DOHH2 (cell line): ENCODE measurements at regions not wholly inside any gene's neighbourhood (a gene's known extent, or its start where the extent isn't known, plus 50 kb on each side); places are given as distances from the start of the nearest gene placed in this dataset.

Source experiments
- H3F3A ChIP-seq: fragments of 200-600 bp; sonication (generic), shearing (Covaris generic); 2 replicates; pipeline ENCODE4 v1.6.0; 2016; ENCODE audit warnings: antibody characterized with exemption, mild to moderate bottlenecking; ENCODE audit not compliant: control insufficient read depth, insufficient read depth
- H3K27ac ChIP-seq: fragments of 200-600 bp; sonication (generic); 2 replicates; pipeline ENCODE4 v1.5.1; 2014; ENCODE audit warnings: low read depth, mild to moderate bottlenecking, low read length, moderate library complexity
- H3K27me3 ChIP-seq: fragments of 200-600 bp; sonication (generic); 2 replicates; pipeline ENCODE4 v1.6.1; 2014; ENCODE audit warnings: mild to moderate bottlenecking, low read length, mixed read lengths; ENCODE audit not compliant: control insufficient read depth
- H3K36me3 ChIP-seq: fragments of 200-600 bp; sonication (generic); 2 replicates; pipeline ENCODE4 v1.6.1; 2014; ENCODE audit warnings: mild to moderate bottlenecking, low read length, moderate library complexity, mixed read lengths; ENCODE audit not compliant: control insufficient read depth
- H3K4me1 ChIP-seq: fragments of 200-600 bp; sonication (generic); 2 replicates; pipeline ENCODE4 v1.6.1; 2014; ENCODE audit warnings: mild to moderate bottlenecking, low read length, mixed read lengths; ENCODE audit not compliant: control insufficient read depth
- H3K4me2 ChIP-seq: fragments of 200-600 bp; sonication (generic); 2 replicates; pipeline ENCODE4 v1.6.0; 2014; ENCODE audit warnings: mild to moderate bottlenecking, low read length, moderate library complexity
- H3K4me3 ChIP-seq: fragments of 200-600 bp; sonication (generic); 2 replicates; pipeline ENCODE4 v1.5.1; 2014; ENCODE audit warnings: mild to moderate bottlenecking, low read length, mixed read lengths
- H3K79me2 ChIP-seq: fragments of 200-600 bp; sonication (generic); 2 replicates; pipeline ENCODE4 v1.6.1; 2014; ENCODE audit warnings: mild to moderate bottlenecking, low read length, mixed read lengths; ENCODE audit not compliant: control insufficient read depth
- H3K9me2 ChIP-seq: fragments of 200-600 bp; sonication (generic); replicated peaks from 2 replicates; pipeline ENCODE4 v1.6.1; 2014; ENCODE audit warnings: mild to moderate bottlenecking, low read length, mixed read lengths; ENCODE audit not compliant: control insufficient read depth
- H3K9me3 ChIP-seq: fragments of 200-600 bp; sonication (generic); 2 replicates; pipeline ENCODE4 v1.6.1; 2014; ENCODE audit warnings: antibody characterized with exemption, low read length, mixed read lengths; ENCODE audit not compliant: control insufficient read depth, insufficient read depth
- H4K20me1 ChIP-seq: fragments of 200-600 bp; sonication (generic); 2 replicates; pipeline ENCODE4 v1.6.0; 2014; ENCODE audit warnings: low read depth, mild to moderate bottlenecking, antibody characterized with exemption, low read length, moderate library complexity; ENCODE audit not compliant: control insufficient read depth, insufficient read depth
- CTCF ChIP-seq: fragments of 200-600 bp; sonication (generic); IDR thresholded peaks from one replicate; pipeline ENCODE4 v1.5.1; 2014; ENCODE audit warnings: antibody characterized with exemption, mild to moderate bottlenecking, low read depth, low read length; ENCODE audit not compliant: poor library complexity, severe bottlenecking
- EZH2phosphoT487 ChIP-seq: fragments of 200-600 bp; sonication (generic); IDR thresholded peaks from 2 replicates; pipeline ENCODE4 v1.6.1; 2017; ENCODE audit warnings: borderline replicate concordance, mild to moderate bottlenecking, antibody characterized with exemption, low read length, moderate library complexity, mixed read lengths

GRCh38 chr3:113158171-113158570 lies 53.2 kb upstream of the BOC start:
- Histone ChIP-seq H3K27me3 (no peaks in the 10 kb centered on the region), H3K4me3 (no peak overlapping the region), H3K9me2 (no peaks in the 10 kb centered on the region), H3F3A (no peaks in the 10 kb centered on the region), H3K36me3 (no peaks in the 10 kb centered on the region), H4K20me1 (no peaks in the 10 kb centered on the region), H3K9me3 (no peaks in the 10 kb centered on the region), H3K4me2 (no peak overlapping the region), H3K79me2 (no peaks in the 10 kb centered on the region), H3K4me1 (no peaks in the 10 kb centered on the region), H3K27ac (no peak overlapping the region)
- TF ChIP-seq EZH2phosphoT487 (no peak), CTCF (no peak)
